OCI-LY7 (cell line): ENCODE measurements at regions not wholly inside any gene's neighbourhood (a gene's known extent, or its start where the extent isn't known, plus 50 kb on each side); places are given as distances from the start of the nearest gene placed in this dataset.

Source experiments
- CTCF ChIP-seq: fragments of 200-600 bp; sonication (generic); conservative IDR thresholded peaks from 2 replicates; pipeline ENCODE4 v1.5.1; 2014; ENCODE audit warnings: mild to moderate bottlenecking, antibody characterized with exemption, low read length, moderate library complexity, mixed read lengths
- EZH2phosphoT487 ChIP-seq: fragments of 200-600 bp; sonication (generic); IDR thresholded peaks from 2 replicates; pipeline ENCODE4 v1.6.1; 2018; ENCODE audit warnings: low read depth, borderline replicate concordance, mild to moderate bottlenecking, mixed run types, antibody characterized with exemption, low read length, moderate library complexity, mixed read lengths

- TF ChIP-seq CTCF (no peak), EZH2phosphoT487 (no peak)
These were observed 811.4 kb downstream of the DACH1 start for GRCh38 chr13:71055644-71056043.
